ENCODE measurements at regions not wholly inside any gene's neighbourhood (a gene's known extent, or its start where the extent isn't known, plus 50 kb on each side); places are given as distances from the start of the nearest gene placed in this dataset.

- Mint-ChIP-seq H3K36me3 (ENCODE audit: insufficient read depth, unreplicated experiment) (no peaks in the 10 kb centered on the region), H3K27me3 (ENCODE audit: unreplicated experiment) (no peaks in the 10 kb centered on the region), H3K27ac (ENCODE audit: unreplicated experiment) (no peak overlapping the region), H3K4me3 (ENCODE audit: low read depth, unreplicated experiment) (no peak overlapping the region), H3K4me1 (ENCODE audit: low read depth, unreplicated experiment) (no peaks in the 10 kb centered on the region), H3K9me3 (ENCODE audit: low read depth, unreplicated experiment) (peaks cover 14% of the 10 kb centered on the region)
- no peak for DNase-seq
- BruUV-seq (replicated peaks), result no TSS peak
- TF ChIP-seq CTCF (IDR thresholded peaks at IDR 0.05; ENCODE audit: unreplicated experiment), result no peak
- intact Hi-C loops (cut with micrococcal nuclease; ENCODE audit: unreplicated experiment), result no loop called here
- CTCF ChIA-PET, result no interaction called here
These were observed 319.2 kb upstream of the SEMA6D start for GRCh38 chr15:47398132-47398531.

GRCh38 chr15:47398594-47398993 is 318.7 kb upstream of the SEMA6D start:
- Mint-ChIP-seq H3K27ac (ENCODE audit: unreplicated experiment) (no peak overlapping the region), H3K4me1 (ENCODE audit: low read depth, unreplicated experiment) (no peaks in the 10 kb centered on the region), H3K4me3 (ENCODE audit: low read depth, unreplicated experiment) (no peak overlapping the region), H3K9me3 (ENCODE audit: low read depth, unreplicated experiment) (peaks cover 14% of the 10 kb centered on the region), H3K36me3 (ENCODE audit: insufficient read depth, unreplicated experiment) (no peaks in the 10 kb centered on the region), H3K27me3 (ENCODE audit: unreplicated experiment) (no peaks in the 10 kb centered on the region)
- DNase-seq, result no peak
- intact Hi-C loops (cut with micrococcal nuclease; ENCODE audit: unreplicated experiment), result no loop called here
- BruUV-seq (replicated peaks), result no TSS peak
- CTCF ChIA-PET, result no interaction called here
- no peak for TF ChIP-seq CTCF (IDR thresholded peaks at IDR 0.05; ENCODE audit: unreplicated experiment)

GRCh38 chr15:47399100-47399499 is 318.2 kb upstream of the SEMA6D start:
- no peak overlapping the region for H3K4me3 Mint-ChIP-seq (ENCODE audit: low read depth, unreplicated experiment)
- intact Hi-C loops (cut with micrococcal nuclease; ENCODE audit: unreplicated experiment), result no loop called here
- CTCF ChIA-PET, result no interaction called here
- H3K27me3 Mint-ChIP-seq (ENCODE audit: unreplicated experiment), result no peaks in the 10 kb centered on the region
- DNase-seq, result no peak
- BruUV-seq (replicated peaks), result no TSS peak
- H3K9me3 Mint-ChIP-seq (ENCODE audit: low read depth, unreplicated experiment), result peaks cover 14% of the 10 kb centered on the region
- no peak overlapping the region for H3K27ac Mint-ChIP-seq (ENCODE audit: unreplicated experiment)
- H3K36me3 Mint-ChIP-seq (ENCODE audit: insufficient read depth, unreplicated experiment), result no peaks in the 10 kb centered on the region
- H3K4me1 Mint-ChIP-seq (ENCODE audit: low read depth, unreplicated experiment), result no peaks in the 10 kb centered on the region
- no peak for TF ChIP-seq CTCF (IDR thresholded peaks at IDR 0.05; ENCODE audit: unreplicated experiment)

- BruUV-seq (replicated peaks), result no TSS peak
- H3K9me3 Mint-ChIP-seq (ENCODE audit: low read depth, unreplicated experiment), result peaks cover 14% of the 10 kb centered on the region
- H3K27ac Mint-ChIP-seq (ENCODE audit: unreplicated experiment), result no peak overlapping the region
- CTCF ChIA-PET, result no interaction called here
- H3K36me3 Mint-ChIP-seq (ENCODE audit: insufficient read depth, unreplicated experiment), result no peaks in the 10 kb centered on the region
- H3K4me1 Mint-ChIP-seq (ENCODE audit: low read depth, unreplicated experiment), result no peaks in the 10 kb centered on the region
- H3K4me3 Mint-ChIP-seq (ENCODE audit: low read depth, unreplicated experiment), result no peak overlapping the region
- H3K27me3 Mint-ChIP-seq (ENCODE audit: unreplicated experiment), result no peaks in the 10 kb centered on the region
- no peak for TF ChIP-seq CTCF (IDR thresholded peaks at IDR 0.05; ENCODE audit: unreplicated experiment)
- no peak for DNase-seq
- intact Hi-C loops (cut with micrococcal nuclease; ENCODE audit: unreplicated experiment), result no loop called here
These were observed 316.7 kb upstream of the SEMA6D start for GRCh38 chr15:47400603-47401002.

GRCh38 chr15:47401427-47401826 is 315.9 kb upstream of the SEMA6D start:
- TF ChIP-seq CTCF (IDR thresholded peaks at IDR 0.05; ENCODE audit: unreplicated experiment), result no peak
- Mint-ChIP-seq H3K4me1 (ENCODE audit: low read depth, unreplicated experiment) (no peaks in the 10 kb centered on the region), H3K9me3 (ENCODE audit: low read depth, unreplicated experiment) (peaks cover 12% of the 10 kb centered on the region), H3K27me3 (ENCODE audit: unreplicated experiment) (no peaks in the 10 kb centered on the region), H3K27ac (ENCODE audit: unreplicated experiment) (no peak overlapping the region), H3K4me3 (ENCODE audit: low read depth, unreplicated experiment) (no peak overlapping the region), H3K36me3 (ENCODE audit: insufficient read depth, unreplicated experiment) (no peaks in the 10 kb centered on the region)
- intact Hi-C loops (cut with micrococcal nuclease; ENCODE audit: unreplicated experiment), result no loop called here
- CTCF ChIA-PET, result no interaction called here
- no peak for DNase-seq
- no TSS peak for BruUV-seq (replicated peaks)
